ENCODE measurements at regions not wholly inside any gene's neighbourhood (a gene's known extent, or its start where the extent isn't known, plus 50 kb on each side); places are given as distances from the start of the nearest gene placed in this dataset.

GRCh38 chr3:104768886-104769285 lies 597.8 kb upstream of the ALCAM start:
- TF ChIP-seq ZNF274 (IDR thresholded peaks at IDR 0.05; ENCODE audit: low read depth, low read length) (no peak), YY1 (IDR thresholded peaks at IDR 0.05; ENCODE audit: insufficient read depth, insufficient read length) (no peak)
